Suprapubic skin (tissue), 3 donors: ENCODE measurements at regions not wholly inside any gene's neighbourhood (a gene's known extent, or its start where the extent isn't known, plus 50 kb on each side); places are given as distances from the start of the nearest gene placed in this dataset.

ENCODE experiments used
- EP300 ChIP-seq: sonication (generic); formaldehyde crosslinking; IDR thresholded peaks from one replicate; pipeline ENCODE4 v1.6.1; 2017; ENCODE audit warnings: antibody characterized with exemption
- POLR2A ChIP-seq, 2 donors: fragments of 450-650 bp; IDR thresholded peaks; one replicate each; pipeline ENCODE4 v1.6.1; 2017; ENCODE audit warnings: antibody characterized with exemption in 2 of 2, mild to moderate bottlenecking in 2 of 2, moderate library complexity in 2 of 2
- TF ChIP-seq, protein P1 (sequence below), 2 donors: fragments of 200-600 bp in 1 of 2; fragments of 450-650 bp in 1 of 2; sonication (generic) in 1 of 2; IDR thresholded peaks; one replicate each; pipeline ENCODE4 v1.5.1; 2016 to 2019; ENCODE audit warnings: antibody characterized with exemption in 2 of 2, mild to moderate bottlenecking in 1 of 2, moderate library complexity in 1 of 2

DNA sequence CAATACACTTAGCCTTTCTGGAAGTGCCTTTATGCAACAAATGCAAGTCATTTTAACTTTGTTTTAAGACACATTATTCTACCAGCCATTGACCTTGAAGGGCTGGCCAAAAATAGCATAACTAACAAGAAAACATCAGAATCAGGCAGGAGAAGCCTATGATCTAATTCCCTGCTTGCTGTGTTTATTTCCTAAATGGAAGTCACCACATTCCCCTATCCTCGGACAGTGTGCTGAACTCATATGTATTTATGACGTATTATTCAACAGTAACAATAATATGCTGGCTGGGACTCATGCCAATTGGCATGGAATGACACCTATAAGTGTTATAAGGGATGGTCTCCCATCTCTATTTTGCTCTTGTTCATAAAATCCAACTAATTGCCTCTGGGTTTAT lies 140.7 kb downstream of the MAP3K7 start:
- TF ChIP-seq, protein P1, sequence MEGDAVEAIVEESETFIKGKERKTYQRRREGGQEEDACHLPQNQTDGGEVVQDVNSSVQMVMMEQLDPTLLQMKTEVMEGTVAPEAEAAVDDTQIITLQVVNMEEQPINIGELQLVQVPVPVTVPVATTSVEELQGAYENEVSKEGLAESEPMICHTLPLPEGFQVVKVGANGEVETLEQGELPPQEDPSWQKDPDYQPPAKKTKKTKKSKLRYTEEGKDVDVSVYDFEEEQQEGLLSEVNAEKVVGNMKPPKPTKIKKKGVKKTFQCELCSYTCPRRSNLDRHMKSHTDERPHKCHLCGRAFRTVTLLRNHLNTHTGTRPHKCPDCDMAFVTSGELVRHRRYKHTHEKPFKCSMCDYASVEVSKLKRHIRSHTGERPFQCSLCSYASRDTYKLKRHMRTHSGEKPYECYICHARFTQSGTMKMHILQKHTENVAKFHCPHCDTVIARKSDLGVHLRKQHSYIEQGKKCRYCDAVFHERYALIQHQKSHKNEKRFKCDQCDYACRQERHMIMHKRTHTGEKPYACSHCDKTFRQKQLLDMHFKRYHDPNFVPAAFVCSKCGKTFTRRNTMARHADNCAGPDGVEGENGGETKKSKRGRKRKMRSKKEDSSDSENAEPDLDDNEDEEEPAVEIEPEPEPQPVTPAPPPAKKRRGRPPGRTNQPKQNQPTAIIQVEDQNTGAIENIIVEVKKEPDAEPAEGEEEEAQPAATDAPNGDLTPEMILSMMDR (IDR thresholded peaks at IDR 0.05): no peak
- no peak for TF ChIP-seq POLR2A (IDR thresholded peaks at IDR 0.05)
- TF ChIP-seq EP300: no peak
